GM23338 (cell line): ENCODE measurements at regions not wholly inside any gene's neighbourhood (a gene's known extent, or its start where the extent isn't known, plus 50 kb on each side); places are given as distances from the start of the nearest gene placed in this dataset.

Experiments used
- ATAC-seq: fragments of 200-7000 bp; cut with Tn5 transposase; 3 replicates; pipeline ENCODE4 v1.9.1; 2020
- DNase-seq: peaks from one replicate; pipeline ENCODE4 v3.0.0-alpha.2; 2015; ENCODE audit warnings: low spot score
- H2AFZ ChIP-seq: fragments of 200-600 bp; sonication (generic); 2 replicates; pipeline ENCODE4 v1.8.0; 2016; ENCODE audit warnings: antibody characterized with exemption, mild to moderate bottlenecking, moderate library complexity
- H3F3A ChIP-seq: fragments of 200-600 bp; sonication (generic); replicated peaks from 2 replicates; pipeline ENCODE4 v1.8.0; 2017; ENCODE audit warnings: antibody characterized with exemption, mixed run types, low read depth
- H3K27ac ChIP-seq: fragments of 200-600 bp; sonication (generic); 2 replicates; pipeline ENCODE4 v1.6.1; 2016; ENCODE audit warnings: low read depth
- H3K27me3 ChIP-seq: fragments of 200-600 bp; sonication (generic); 2 replicates; pipeline ENCODE4 v1.8.0; 2016; ENCODE audit warnings: mild to moderate bottlenecking, mixed run types, moderate library complexity; ENCODE audit not compliant: insufficient read depth
- H3K36me3 ChIP-seq: fragments of 200-600 bp; sonication (generic); 2 replicates; pipeline ENCODE4 v1.8.0; 2016; ENCODE audit warnings: mild to moderate bottlenecking; ENCODE audit not compliant: insufficient read depth
- H3K4me1 ChIP-seq: fragments of 200-600 bp; sonication (generic); 2 replicates; pipeline ENCODE4 v1.8.0; 2016; ENCODE audit warnings: mild to moderate bottlenecking, moderate library complexity; ENCODE audit not compliant: insufficient read depth
- H3K4me2 ChIP-seq: fragments of 200-600 bp; sonication (generic); 2 replicates; pipeline ENCODE4 v1.7.1; 2017; ENCODE audit warnings: mixed run types
- H3K4me3 ChIP-seq: fragments of 200-600 bp; sonication (generic); 2 replicates; pipeline ENCODE4 v1.6.1; 2016; ENCODE audit warnings: mixed run types
- H3K79me2 ChIP-seq: fragments of 200-600 bp; sonication (generic); replicated peaks from 2 replicates; pipeline ENCODE4 v1.8.0; 2017; ENCODE audit warnings: mild to moderate bottlenecking; ENCODE audit not compliant: insufficient read depth
- H3K9me2 ChIP-seq: fragments of 200-600 bp; sonication (generic); 2 replicates; pipeline ENCODE4 v1.8.0; 2017; ENCODE audit not compliant: insufficient read depth
- H4K20me1 ChIP-seq: fragments of 200-600 bp; sonication (generic); replicated peaks from 2 replicates; pipeline ENCODE4 v1.8.0; 2017; ENCODE audit warnings: mild to moderate bottlenecking; ENCODE audit not compliant: insufficient read depth
- H3K27ac Mint-ChIP-seq: 2 replicates; pipeline ENCODE4 v1.8.0; 2020; ENCODE audit warnings: inconsistent platforms, mild to moderate bottlenecking, moderate library complexity, mixed read lengths
- H3K27me3 Mint-ChIP-seq: 3 replicates; pipeline ENCODE4 v1.8.0; 2022; ENCODE audit warnings: low read depth, mild to moderate bottlenecking, moderate library complexity, mixed read lengths, inconsistent platforms; ENCODE audit not compliant: insufficient read depth, poor library complexity
- H3K36me3 Mint-ChIP-seq: 3 replicates; pipeline ENCODE4 v1.8.0; 2021; ENCODE audit warnings: low read depth, mild to moderate bottlenecking, inconsistent platforms, moderate library complexity, mixed read lengths
- H3K4me1 Mint-ChIP-seq: 3 replicates; pipeline ENCODE4 v1.8.0; 2020; ENCODE audit warnings: mild to moderate bottlenecking, inconsistent platforms, mixed read lengths
- H3K4me3 Mint-ChIP-seq: 3 replicates; pipeline ENCODE4 v1.8.0; 2021; ENCODE audit warnings: moderate library complexity, mild to moderate bottlenecking, inconsistent platforms, mixed read lengths
- H3K9me3 Mint-ChIP-seq: 3 replicates; pipeline ENCODE4 v1.8.0; 2020; ENCODE audit warnings: moderate library complexity, mild to moderate bottlenecking, inconsistent platforms, mixed read lengths
- CREB1 ChIP-seq: fragments of 250-450 bp; sonication (Bioruptor Pico); IDR thresholded peaks from 2 replicates; pipeline ENCODE4 v1.5.0; 2020; ENCODE audit warnings: low read depth, mild to moderate bottlenecking, moderate library complexity
- EZH2 ChIP-seq: fragments of 200-600 bp; sonication (generic); IDR thresholded peaks from one replicate; pipeline ENCODE4 v1.8.0; 2017; ENCODE audit warnings: antibody characterized with exemption, mild to moderate bottlenecking, low read depth; ENCODE audit not compliant: unreplicated experiment
- JUNB ChIP-seq: IDR thresholded peaks from one replicate; pipeline ENCODE4 v1.6.1; 2016; ENCODE audit warnings: antibody characterized with exemption; ENCODE audit not compliant: unreplicated experiment
- POLR2AphosphoS5 ChIP-seq: IDR thresholded peaks from 2 replicates; pipeline ENCODE4 v1.6.1; 2016; ENCODE audit warnings: antibody characterized with exemption, low read depth
- STAT1 ChIP-seq: IDR thresholded peaks from one replicate; pipeline ENCODE4 v1.6.1; 2016; ENCODE audit warnings: antibody characterized with exemption; ENCODE audit not compliant: unreplicated experiment
- ZNF331 ChIP-seq: fragments of 250-450 bp; sonication (Bioruptor Pico); IDR thresholded peaks from 2 replicates; pipeline ENCODE4 v1.5.0; 2020; ENCODE audit warnings: low read depth, mild to moderate bottlenecking, moderate library complexity
- TF ChIP-seq, protein P1 (sequence below): IDR thresholded peaks from 2 replicates; pipeline ENCODE4 v1.6.1; 2016; ENCODE audit warnings: antibody characterized with exemption
- TF ChIP-seq, protein P2 (sequence below): fragments of 250-450 bp; sonication (Bioruptor Pico); IDR thresholded peaks from 2 replicates; pipeline ENCODE4 v1.5.0; 2020; ENCODE audit warnings: mild to moderate bottlenecking, moderate library complexity
- TF ChIP-seq, protein P3 (sequence below), 2 experiments: fragments of 200-600 bp in 1 of 2; sonication (generic) in 1 of 2; conservative IDR thresholded peaks; 2 replicates each; pipeline versions ENCODE4 v1.5.1 to v1.6.1; 2016 to 2017; ENCODE audit warnings: antibody characterized with exemption in 2 of 2, low read depth in 2 of 2, mild to moderate bottlenecking in 2 of 2, moderate library complexity in 1 of 2

DNA sequence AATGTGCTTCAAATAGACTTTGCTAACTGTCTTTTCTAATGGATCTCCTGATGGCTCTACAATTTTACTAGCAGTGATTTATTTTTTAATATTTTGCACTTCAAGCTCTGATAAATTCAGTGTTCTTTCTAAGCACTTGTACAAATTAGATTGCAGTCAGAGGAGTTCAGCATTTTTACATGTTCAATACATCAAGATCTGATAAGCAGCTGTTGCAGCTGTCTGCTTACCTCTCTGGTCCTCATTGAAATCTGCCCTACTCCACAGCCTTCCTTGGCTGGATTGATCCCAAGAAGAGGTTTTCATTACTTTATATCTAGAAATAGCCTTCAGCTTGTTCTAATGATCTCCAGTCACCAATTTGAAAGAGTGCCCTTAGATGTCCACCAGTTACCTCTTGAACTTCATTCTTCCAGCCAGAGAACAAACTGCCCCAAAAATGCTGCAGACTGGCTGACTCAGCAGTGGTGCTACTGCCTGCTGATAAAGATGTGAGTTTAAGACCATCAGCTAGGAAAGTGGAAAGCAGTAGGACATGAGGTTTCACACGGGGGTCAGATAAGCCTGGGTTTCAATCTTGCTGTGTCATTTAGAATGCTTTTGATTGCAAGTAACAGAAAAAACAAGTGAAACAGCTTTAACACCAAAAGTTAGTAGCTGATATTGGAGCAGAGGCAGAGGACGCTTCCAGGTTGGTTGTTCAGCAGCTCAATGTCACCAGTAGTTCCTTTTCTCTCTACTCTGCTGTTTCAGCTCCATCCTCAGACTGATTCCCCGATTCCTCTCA lies 350.9 kb upstream of the NPVF start (continued):
- TF ChIP-seq, protein P1, sequence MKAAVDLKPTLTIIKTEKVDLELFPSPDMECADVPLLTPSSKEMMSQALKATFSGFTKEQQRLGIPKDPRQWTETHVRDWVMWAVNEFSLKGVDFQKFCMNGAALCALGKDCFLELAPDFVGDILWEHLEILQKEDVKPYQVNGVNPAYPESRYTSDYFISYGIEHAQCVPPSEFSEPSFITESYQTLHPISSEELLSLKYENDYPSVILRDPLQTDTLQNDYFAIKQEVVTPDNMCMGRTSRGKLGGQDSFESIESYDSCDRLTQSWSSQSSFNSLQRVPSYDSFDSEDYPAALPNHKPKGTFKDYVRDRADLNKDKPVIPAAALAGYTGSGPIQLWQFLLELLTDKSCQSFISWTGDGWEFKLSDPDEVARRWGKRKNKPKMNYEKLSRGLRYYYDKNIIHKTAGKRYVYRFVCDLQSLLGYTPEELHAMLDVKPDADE, result no peak
- no peak for TF ChIP-seq ZNF331 (CRISPR knock-in tag)
- no peak for TF ChIP-seq EZH2
- no peak for TF ChIP-seq STAT1

DNA sequence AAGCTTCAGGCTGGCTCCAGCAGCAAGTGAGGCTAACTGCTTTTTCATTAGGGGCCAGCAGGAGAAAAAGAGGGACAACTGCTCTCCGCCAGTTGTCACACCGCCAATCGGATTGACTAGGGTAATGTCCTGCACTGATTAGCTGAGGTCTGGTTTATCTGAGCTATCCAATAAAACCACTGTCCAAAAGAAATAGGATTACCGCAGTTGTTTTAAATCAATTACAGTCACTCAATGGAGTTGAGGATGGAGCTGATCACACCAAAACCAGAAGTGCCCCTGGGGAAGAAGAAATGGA lies 351.4 kb upstream of the NPVF start:
- Mint-ChIP-seq H3K4me1 (peaks cover 10% of the 10 kb centered on the region; the same call in 2 of the 3 replicates), H3K4me3 (no peak overlapping the region), H3K9me3 (no peaks in the 10 kb centered on the region), H3K27ac (no peak overlapping the region), H3K27me3 (no peaks in the 10 kb centered on the region), H3K36me3 (no peaks in the 10 kb centered on the region)
- Histone ChIP-seq H3F3A (no peaks in the 10 kb centered on the region), H3K4me1 (peaks cover 4% of the 10 kb centered on the region; the same call in 1 of the 2 replicates), H3K4me2 (no peak overlapping the region), H3K27ac (no peak overlapping the region), H2AFZ (peak overlapping the region; percentile 5; the same call in 1 of the 2 replicates), H3K27me3 (no peaks in the 10 kb centered on the region), H4K20me1 (no peaks in the 10 kb centered on the region), H3K9me2 (0 out of 2 replicates have a peak, but pooled peaks cover 4% of the 10 kb centered on the region), H3K4me3 (no peak overlapping the region), H3K36me3 (no peaks in the 10 kb centered on the region), H3K79me2 (no peaks in the 10 kb centered on the region)
- ATAC-seq (no peak), DNase-seq (no peak)
- TF ChIP-seq ZNF331 (CRISPR knock-in tag), result no peak
- no peak for TF ChIP-seq STAT1
- TF ChIP-seq JUNB, result no peak

DNA sequence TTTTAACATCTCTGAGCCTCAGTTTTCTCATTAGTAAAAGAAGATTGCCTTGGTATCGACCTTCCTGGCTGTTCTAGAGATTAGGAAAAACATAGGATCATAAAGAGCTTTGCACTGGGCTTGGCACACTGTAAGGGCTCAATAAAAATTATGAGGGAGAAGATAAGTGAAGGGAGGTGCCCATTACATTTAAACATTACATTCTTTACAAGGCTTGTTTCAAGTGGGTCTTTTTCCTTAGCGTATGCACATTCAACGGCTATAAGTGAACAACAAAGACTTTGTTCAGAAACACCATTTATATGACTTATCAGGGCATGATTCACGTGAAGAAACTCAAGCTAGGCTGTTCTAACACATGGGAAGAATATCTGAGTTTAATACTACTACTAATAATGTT lies 351.9 kb upstream of the NPVF start:
- 0 out of 2 replicates have a peak, but pooled peaks cover 7% of the 10 kb centered on the region for H3K9me2 ChIP-seq
- peaks cover 4% of the 10 kb centered on the region; the same call in 1 of the 2 replicates for H3K4me1 ChIP-seq
- no peaks in the 10 kb centered on the region for H3F3A ChIP-seq
- Mint-ChIP-seq H3K27me3 (no peaks in the 10 kb centered on the region), H3K36me3 (no peaks in the 10 kb centered on the region), H3K4me1 (peaks cover 12% of the 10 kb centered on the region; the same call in 2 of the 3 replicates), H3K9me3 (no peaks in the 10 kb centered on the region), H3K27ac (no peak overlapping the region), H3K4me3 (no peak overlapping the region)
- ATAC-seq, result no peak
- no peak for DNase-seq
- H3K4me2 ChIP-seq, result no peak overlapping the region
- H3K79me2 ChIP-seq, result no peaks in the 10 kb centered on the region
- no peaks in the 10 kb centered on the region for H3K27me3 ChIP-seq
- H3K27ac ChIP-seq, result no peak overlapping the region
- H4K20me1 ChIP-seq, result no peaks in the 10 kb centered on the region
- no peak overlapping the region for H3K4me3 ChIP-seq
- H2AFZ ChIP-seq, result no peak overlapping the region
- H3K36me3 ChIP-seq, result no peaks in the 10 kb centered on the region
- TF ChIP-seq EZH2 (no peak), JUNB (no peak), CREB1 (no peak), POLR2AphosphoS5 (no peak)
- TF ChIP-seq, protein P2, sequence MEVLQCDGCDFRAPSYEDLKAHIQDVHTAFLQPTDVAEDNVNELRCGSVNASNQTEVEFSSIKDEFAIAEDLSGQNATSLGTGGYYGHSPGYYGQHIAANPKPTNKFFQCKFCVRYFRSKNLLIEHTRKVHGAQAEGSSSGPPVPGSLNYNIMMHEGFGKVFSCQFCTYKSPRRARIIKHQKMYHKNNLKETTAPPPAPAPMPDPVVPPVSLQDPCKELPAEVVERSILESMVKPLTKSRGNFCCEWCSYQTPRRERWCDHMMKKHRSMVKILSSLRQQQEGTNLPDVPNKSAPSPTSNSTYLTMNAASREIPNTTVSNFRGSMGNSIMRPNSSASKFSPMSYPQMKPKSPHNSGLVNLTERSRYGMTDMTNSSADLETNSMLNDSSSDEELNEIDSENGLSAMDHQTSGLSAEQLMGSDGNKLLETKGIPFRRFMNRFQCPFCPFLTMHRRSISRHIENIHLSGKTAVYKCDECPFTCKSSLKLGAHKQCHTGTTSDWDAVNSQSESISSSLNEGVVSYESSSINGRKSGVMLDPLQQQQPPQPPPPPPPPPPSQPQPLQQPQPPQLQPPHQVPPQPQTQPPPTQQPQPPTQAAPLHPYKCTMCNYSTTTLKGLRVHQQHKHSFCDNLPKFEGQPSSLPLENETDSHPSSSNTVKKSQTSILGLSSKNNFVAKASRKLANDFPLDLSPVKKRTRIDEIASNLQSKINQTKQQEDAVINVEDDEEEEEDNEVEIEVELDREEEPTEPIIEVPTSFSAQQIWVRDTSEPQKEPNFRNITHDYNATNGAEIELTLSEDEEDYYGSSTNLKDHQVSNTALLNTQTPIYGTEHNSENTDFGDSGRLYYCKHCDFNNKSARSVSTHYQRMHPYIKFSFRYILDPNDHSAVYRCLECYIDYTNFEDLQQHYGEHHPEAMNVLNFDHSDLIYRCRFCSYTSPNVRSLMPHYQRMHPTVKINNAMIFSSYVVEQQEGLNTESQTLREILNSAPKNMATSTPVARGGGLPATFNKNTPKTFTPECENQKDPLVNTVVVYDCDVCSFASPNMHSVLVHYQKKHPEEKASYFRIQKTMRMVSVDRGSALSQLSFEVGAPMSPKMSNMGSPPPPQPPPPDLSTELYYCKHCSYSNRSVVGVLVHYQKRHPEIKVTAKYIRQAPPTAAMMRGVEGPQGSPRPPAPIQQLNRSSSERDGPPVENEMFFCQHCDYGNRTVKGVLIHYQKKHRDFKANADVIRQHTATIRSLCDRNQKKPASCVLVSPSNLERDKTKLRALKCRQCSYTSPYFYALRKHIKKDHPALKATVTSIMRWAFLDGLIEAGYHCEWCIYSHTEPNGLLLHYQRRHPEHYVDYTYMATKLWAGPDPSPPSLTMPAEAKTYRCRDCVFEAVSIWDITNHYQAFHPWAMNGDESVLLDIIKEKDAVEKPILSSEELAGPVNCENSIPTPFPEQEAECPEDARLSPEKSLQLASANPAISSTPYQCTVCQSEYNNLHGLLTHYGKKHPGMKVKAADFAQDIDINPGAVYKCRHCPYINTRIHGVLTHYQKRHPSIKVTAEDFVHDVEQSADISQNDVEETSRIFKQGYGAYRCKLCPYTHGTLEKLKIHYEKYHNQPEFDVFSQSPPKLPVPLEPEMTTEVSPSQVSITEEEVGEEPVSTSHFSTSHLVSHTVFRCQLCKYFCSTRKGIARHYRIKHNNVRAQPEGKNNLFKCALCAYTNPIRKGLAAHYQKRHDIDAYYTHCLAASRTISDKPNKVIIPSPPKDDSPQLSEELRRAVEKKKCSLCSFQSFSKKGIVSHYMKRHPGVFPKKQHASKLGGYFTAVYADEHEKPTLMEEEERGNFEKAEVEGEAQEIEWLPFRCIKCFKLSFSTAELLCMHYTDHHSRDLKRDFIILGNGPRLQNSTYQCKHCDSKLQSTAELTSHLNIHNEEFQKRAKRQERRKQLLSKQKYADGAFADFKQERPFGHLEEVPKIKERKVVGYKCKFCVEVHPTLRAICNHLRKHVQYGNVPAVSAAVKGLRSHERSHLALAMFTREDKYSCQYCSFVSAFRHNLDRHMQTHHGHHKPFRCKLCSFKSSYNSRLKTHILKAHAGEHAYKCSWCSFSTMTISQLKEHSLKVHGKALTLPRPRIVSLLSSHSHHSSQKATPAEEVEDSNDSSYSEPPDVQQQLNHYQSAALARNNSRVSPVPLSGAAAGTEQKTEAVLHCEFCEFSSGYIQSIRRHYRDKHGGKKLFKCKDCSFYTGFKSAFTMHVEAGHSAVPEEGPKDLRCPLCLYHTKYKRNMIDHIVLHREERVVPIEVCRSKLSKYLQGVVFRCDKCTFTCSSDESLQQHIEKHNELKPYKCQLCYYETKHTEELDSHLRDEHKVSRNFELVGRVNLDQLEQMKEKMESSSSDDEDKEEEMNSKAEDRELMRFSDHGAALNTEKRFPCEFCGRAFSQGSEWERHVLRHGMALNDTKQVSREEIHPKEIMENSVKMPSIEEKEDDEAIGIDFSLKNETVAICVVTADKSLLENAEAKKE, result no peak
- TF ChIP-seq, protein P3, sequence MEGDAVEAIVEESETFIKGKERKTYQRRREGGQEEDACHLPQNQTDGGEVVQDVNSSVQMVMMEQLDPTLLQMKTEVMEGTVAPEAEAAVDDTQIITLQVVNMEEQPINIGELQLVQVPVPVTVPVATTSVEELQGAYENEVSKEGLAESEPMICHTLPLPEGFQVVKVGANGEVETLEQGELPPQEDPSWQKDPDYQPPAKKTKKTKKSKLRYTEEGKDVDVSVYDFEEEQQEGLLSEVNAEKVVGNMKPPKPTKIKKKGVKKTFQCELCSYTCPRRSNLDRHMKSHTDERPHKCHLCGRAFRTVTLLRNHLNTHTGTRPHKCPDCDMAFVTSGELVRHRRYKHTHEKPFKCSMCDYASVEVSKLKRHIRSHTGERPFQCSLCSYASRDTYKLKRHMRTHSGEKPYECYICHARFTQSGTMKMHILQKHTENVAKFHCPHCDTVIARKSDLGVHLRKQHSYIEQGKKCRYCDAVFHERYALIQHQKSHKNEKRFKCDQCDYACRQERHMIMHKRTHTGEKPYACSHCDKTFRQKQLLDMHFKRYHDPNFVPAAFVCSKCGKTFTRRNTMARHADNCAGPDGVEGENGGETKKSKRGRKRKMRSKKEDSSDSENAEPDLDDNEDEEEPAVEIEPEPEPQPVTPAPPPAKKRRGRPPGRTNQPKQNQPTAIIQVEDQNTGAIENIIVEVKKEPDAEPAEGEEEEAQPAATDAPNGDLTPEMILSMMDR (conservative IDR thresholded peaks at IDR 0.05; ENCODE audit: low read depth in 2 of 2), result no peak
